Right lobe of liver (tissue), 6 donors: ENCODE measurements at regions not wholly inside any gene's neighbourhood (a gene's known extent, or its start where the extent isn't known, plus 50 kb on each side); places are given as distances from the start of the nearest gene placed in this dataset.

ENCODE experiments used
- ATAC-seq, 4 donors: fragments of 200-7000 bp; cut with Tn5 transposase; one replicate each; pipeline ENCODE4 v1.9.1; 2020; ENCODE audit warnings: mild to moderate bottlenecking in 4 of 4, moderate library complexity in 4 of 4
- DNase-seq, 3 donors: peaks; one replicate each; pipeline ENCODE4 v3.0.0-alpha.2; 2020
- H3K27ac ChIP-seq, 3 donors: fragments of 200-600 bp; one replicate each; pipeline ENCODE4 v1.8.0; 2022
- H3K27me3 ChIP-seq, 2 donors: fragments of 200-600 bp; one replicate each; pipeline ENCODE4 v1.8.0; 2022
- H3K36me3 ChIP-seq, 4 donors: fragments of 200-600 bp; sonication (generic) in 1 of 4; one replicate each; pipeline versions ENCODE4 v1.5.1 to v1.8.0; 2017 to 2022; ENCODE audit warnings: control low read depth in 1 of 4
- H3K4me1 ChIP-seq, 4 donors: fragments of 200-600 bp; sonication (generic) in 1 of 4; one replicate each; pipeline versions ENCODE4 v1.5.1 to v1.8.0; 2017 to 2022; ENCODE audit warnings: control low read depth in 1 of 4
- H3K4me3 ChIP-seq, 3 donors: fragments of 200-600 bp; one replicate each; pipeline ENCODE4 v1.8.0; 2022
- H3K9me3 ChIP-seq, 4 donors: fragments of 200-600 bp; sonication (generic) in 1 of 4; one replicate each; pipeline versions ENCODE4 v1.5.1 to v1.8.0; 2017 to 2022; ENCODE audit warnings: control low read depth in 1 of 4
- CTCF ChIP-seq, 4 donors: fragments of 200-600 bp in 3 of 4; fragments of 450-650 bp in 1 of 4; IDR thresholded peaks; one replicate each; pipeline versions ENCODE4 v1.5.1 to v1.8.0; 2016 to 2022; ENCODE audit warnings: antibody characterized with exemption in 4 of 4, mild to moderate bottlenecking in 2 of 4
- POLR2A ChIP-seq: fragments of 450-650 bp; IDR thresholded peaks from one replicate; pipeline ENCODE4 v1.6.1; 2017; ENCODE audit warnings: antibody characterized with exemption, mild to moderate bottlenecking
- WGBS: methylation state at CpG from one replicate; pipeline ENCODE4 v1.1.6; 2018; ENCODE audit warnings: low coverage, low lambda C conversion rate; ENCODE audit not compliant: insufficient coverage; ENCODE audit errors: missing lambda C conversion rate; 5-methylcytosine and 5-hydroxymethylcytosine counted together
- intact Hi-C, 2 donors: fragments of 100-400 bp; cut with DNase I; formaldehyde crosslinking; loops; one replicate each; pipeline versions ENCODE4 v1.11.2 to v1.14.1; 2022
- donor health status: DM: no; HTN: yes; CAD: no.
- donor health status: DM: no; HTN: no; CAD: no.
- donor health status: DM: no; HTN: no; CAD: no.
- donor health status: DM: no; HTN: yes; CAD: no.
- donor health status: DM: no; HTN: yes; CAD: no.

- ATAC-seq = peak in 1 of 4 donors; percentile 10
- 48% methylated on average over 3 of the region's 4 CpGs for WGBS
These were observed 60.4 kb downstream of the FOS start for GRCh38 chr14:75339059-75339458.

GRCh38 chr14:75340921-75341320, 62.3 kb downstream of the FOS start:
- Histone ChIP-seq H3K27me3 (no peaks in the 10 kb centered on the region), H3K36me3 (no peaks in the 10 kb centered on the region), H3K4me3 (no peak overlapping the region), H3K4me1 (no peaks in the 10 kb centered on the region), H3K27ac (peak overlapping the region; percentile 51 to 78 (median 67)), H3K9me3 (no peaks in the 10 kb centered on the region)
- intact Hi-C loops = no loop called here
- WGBS = 42% methylated on average over 6 of the region's 8 CpGs
- DNase-seq = peak; percentile 66 to 83 (median 79)
- TF ChIP-seq POLR2A (peak; percentile 74), CTCF (IDR thresholded peaks at IDR 0.05) (no peak)
- peak; percentile 81 to 88 (median 84) for ATAC-seq

More at GRCh38 chr14:75339059-75339458, 60.4 kb downstream of the FOS start:
- no peaks in the 10 kb centered on the region for H3K36me3 ChIP-seq
- no peaks in the 10 kb centered on the region for H3K27me3 ChIP-seq
- peak overlapping the region in 1 of 3 donors; percentile 26 for H3K27ac ChIP-seq
- no peaks in the 10 kb centered on the region for H3K9me3 ChIP-seq
- DNase-seq = no peak
- H3K4me1 ChIP-seq = no peaks in the 10 kb centered on the region
- TF ChIP-seq CTCF (IDR thresholded peaks at IDR 0.05) (no peak), POLR2A (no peak)
- H3K4me3 ChIP-seq = no peak overlapping the region
- intact Hi-C loops = no loop called here

- Histone ChIP-seq H3K36me3 (no peaks in the 10 kb centered on the region), H3K9me3 (no peaks in the 10 kb centered on the region), H3K4me3 (no peak overlapping the region), H3K27me3 (no peaks in the 10 kb centered on the region), H3K27ac (peak overlapping the region; percentile 51 to 78 (median 67)), H3K4me1 (no peaks in the 10 kb centered on the region)
- ATAC-seq (peak; percentile 25 to 65 (median 44)), DNase-seq (no peak)
- TF ChIP-seq POLR2A (peak; percentile 12), CTCF (IDR thresholded peaks at IDR 0.05) (no peak)
- intact Hi-C loops = no loop called here
These were observed 63.0 kb downstream of the FOS start for GRCh38 chr14:75341620-75342019.

- H3K36me3 ChIP-seq = no peaks in the 10 kb centered on the region
- DNase-seq = no peak
- H3K9me3 ChIP-seq = no peaks in the 10 kb centered on the region
- H3K4me1 ChIP-seq = no peaks in the 10 kb centered on the region
- H3K4me3 ChIP-seq = no peak overlapping the region
- no peaks in the 10 kb centered on the region for H3K27me3 ChIP-seq
- WGBS = 39% methylated on average over 3 of the region's 4 CpGs
- intact Hi-C loops = no loop called here
- no peak for TF ChIP-seq POLR2A
- TF ChIP-seq CTCF (IDR thresholded peaks at IDR 0.05) = no peak
- no peak overlapping the region for H3K27ac ChIP-seq
- no peak for ATAC-seq
These were observed 64.4 kb downstream of the FOS start for GRCh38 chr14:75342762-75343599.
